Transverse colon (tissue), 3 donors: ENCODE measurements at regions not wholly inside any gene's neighbourhood (a gene's known extent, or its start where the extent isn't known, plus 50 kb on each side); places are given as distances from the start of the nearest gene placed in this dataset.

Source experiments
- EP300 ChIP-seq: sonication (generic); formaldehyde crosslinking; IDR thresholded peaks from one replicate; pipeline ENCODE4 v1.6.1; 2017; ENCODE audit warnings: antibody characterized with exemption, low read depth
- POLR2A ChIP-seq: fragments of 450-650 bp; IDR thresholded peaks from one replicate; pipeline ENCODE4 v1.6.1; 2016; ENCODE audit warnings: antibody characterized with exemption, mild to moderate bottlenecking, moderate library complexity
- TF ChIP-seq, protein P1 (sequence below), 5 experiments: fragments of 200-600 bp in 3 of 5; fragments of 450-650 bp in 2 of 5; sonication (generic) in 3 of 5; IDR thresholded peaks; 1 replicate in 2 of 5; 2 replicates in 3 of 5; pipeline ENCODE4 v1.5.1; 2016 to 2017; ENCODE audit warnings: antibody characterized with exemption in 5 of 5, inconsistent platforms in 3 of 5, mild to moderate bottlenecking in 2 of 5, moderate library complexity in 1 of 5

DNA sequence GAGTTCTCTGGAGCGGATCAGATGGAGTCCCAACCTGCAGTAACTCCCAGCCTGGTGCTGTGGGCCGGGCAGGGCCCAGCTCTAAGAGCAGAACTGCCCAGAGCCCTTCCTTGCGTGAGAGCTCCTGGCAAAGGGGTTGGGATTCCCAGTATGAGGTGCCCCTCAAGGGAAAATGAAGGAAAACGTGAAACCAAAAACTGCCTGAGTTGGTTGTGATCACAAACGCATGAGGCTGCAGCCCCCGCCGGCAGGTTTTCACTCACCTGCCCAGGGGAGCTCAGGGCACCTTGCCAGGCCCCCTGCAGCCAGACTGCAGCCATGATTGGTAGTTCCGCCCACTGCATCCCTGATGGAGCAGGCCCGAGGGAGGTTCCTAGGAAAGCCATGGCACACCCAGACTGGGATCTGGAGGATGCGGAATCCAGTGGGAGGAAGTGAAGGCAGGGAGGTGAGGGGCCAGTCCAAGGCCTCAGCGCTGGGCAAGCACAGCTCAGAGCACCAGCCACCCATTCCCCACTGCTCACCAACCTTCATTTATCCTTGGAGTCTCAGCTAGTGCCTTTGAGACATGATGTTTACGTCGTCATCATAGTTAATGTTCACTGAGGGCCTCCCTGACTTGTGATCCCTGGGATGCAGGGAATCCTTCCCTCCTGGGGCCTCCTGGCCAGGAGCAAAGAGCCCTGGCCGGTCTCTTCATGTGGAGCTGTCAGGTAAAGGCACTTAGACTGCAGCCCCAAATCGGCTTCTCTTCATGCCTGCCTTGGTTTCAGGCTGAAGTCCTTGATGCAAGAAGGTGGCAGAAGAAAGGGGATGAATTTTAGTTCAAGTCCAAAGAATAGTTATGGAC, 103.2 kb downstream of the INHBB start:
- TF ChIP-seq, protein P1, sequence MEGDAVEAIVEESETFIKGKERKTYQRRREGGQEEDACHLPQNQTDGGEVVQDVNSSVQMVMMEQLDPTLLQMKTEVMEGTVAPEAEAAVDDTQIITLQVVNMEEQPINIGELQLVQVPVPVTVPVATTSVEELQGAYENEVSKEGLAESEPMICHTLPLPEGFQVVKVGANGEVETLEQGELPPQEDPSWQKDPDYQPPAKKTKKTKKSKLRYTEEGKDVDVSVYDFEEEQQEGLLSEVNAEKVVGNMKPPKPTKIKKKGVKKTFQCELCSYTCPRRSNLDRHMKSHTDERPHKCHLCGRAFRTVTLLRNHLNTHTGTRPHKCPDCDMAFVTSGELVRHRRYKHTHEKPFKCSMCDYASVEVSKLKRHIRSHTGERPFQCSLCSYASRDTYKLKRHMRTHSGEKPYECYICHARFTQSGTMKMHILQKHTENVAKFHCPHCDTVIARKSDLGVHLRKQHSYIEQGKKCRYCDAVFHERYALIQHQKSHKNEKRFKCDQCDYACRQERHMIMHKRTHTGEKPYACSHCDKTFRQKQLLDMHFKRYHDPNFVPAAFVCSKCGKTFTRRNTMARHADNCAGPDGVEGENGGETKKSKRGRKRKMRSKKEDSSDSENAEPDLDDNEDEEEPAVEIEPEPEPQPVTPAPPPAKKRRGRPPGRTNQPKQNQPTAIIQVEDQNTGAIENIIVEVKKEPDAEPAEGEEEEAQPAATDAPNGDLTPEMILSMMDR (IDR thresholded peaks at IDR 0.05): no peak
- TF ChIP-seq POLR2A: no peak
- no peak for TF ChIP-seq EP300
